Stimulated activated CD8-positive, alpha-beta memory T cell treated with anti-CD3 and anti-CD28 coated beads, Interleukin-7, amount 100 ng/mL, for 48 hours (primary cell): ENCODE measurements at regions not wholly inside any gene's neighbourhood (a gene's known extent, or its start where the extent isn't known, plus 50 kb on each side); places are given as distances from the start of the nearest gene placed in this dataset.
A peak's percentile ranks its signal among the peaks of the same experiment; 100 is the strongest.
"Not testable (repeated sequence)": the region's sequence is repeated elsewhere in the genome, so short reads cannot be mapped to it uniquely, and the experiment has no call there.

Source experiments
- DNase-seq, 2 donors: peaks; one replicate each; pipeline ENCODE4 v3.0.0-alpha.2; 2020; ENCODE audit warnings: low read depth in 1 of 2; ENCODE audit errors: extremely low read depth in 1 of 2

DNA sequence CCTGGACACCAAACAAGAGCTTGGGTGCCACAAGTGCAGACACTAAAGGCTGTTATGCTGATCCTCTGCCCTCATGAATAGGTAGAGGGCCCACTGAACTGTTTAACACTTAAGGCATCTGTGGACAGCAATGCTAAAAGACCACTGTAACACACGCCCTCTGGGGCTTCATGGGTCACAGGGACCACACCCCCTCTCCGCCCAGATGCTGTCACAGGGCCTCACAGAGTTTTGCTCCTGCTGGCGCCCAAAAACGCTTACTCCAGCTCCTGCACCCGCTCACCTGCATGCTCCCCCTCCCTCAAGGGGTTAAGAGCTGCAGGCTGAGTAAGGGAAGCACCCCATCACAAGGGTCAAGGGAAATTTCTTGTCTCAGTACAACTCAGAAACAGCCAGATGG, 141.8 kb upstream of the NUDT4 start:
- DNase-seq, result no peak

DNA sequence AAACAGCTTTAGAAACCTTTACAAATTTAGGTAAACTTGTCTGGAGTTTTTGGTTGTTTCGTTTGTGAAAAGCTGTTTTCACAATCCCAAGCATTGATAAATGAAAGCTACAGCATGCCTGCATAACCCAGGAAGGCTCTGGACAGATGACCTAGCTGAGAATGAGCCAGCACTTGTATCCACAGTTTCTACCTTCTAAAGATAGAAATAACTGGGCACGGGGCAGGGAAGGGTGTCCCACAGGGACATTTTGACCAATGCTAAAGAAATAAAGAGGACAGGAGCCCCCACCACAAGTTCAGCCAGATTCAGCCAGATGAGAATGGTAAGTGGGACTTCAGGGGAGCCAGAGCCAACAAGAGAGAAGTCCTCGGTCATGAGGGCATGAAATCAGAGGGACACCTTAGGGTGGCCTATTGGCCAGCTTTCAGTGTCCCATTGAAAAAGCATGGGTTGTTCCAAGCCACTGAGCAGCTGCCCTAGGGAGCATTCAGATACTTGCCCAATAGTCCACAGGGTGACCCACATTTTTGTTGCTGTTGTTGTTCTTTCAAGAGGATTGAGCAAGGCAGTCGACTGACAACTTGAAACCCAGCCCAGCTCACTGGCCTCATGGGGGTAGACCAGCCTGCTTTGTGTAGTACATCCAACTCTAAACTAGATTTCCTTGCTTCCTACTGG, 140.3 kb upstream of the NUDT4 start:
- no peak for DNase-seq

DNA sequence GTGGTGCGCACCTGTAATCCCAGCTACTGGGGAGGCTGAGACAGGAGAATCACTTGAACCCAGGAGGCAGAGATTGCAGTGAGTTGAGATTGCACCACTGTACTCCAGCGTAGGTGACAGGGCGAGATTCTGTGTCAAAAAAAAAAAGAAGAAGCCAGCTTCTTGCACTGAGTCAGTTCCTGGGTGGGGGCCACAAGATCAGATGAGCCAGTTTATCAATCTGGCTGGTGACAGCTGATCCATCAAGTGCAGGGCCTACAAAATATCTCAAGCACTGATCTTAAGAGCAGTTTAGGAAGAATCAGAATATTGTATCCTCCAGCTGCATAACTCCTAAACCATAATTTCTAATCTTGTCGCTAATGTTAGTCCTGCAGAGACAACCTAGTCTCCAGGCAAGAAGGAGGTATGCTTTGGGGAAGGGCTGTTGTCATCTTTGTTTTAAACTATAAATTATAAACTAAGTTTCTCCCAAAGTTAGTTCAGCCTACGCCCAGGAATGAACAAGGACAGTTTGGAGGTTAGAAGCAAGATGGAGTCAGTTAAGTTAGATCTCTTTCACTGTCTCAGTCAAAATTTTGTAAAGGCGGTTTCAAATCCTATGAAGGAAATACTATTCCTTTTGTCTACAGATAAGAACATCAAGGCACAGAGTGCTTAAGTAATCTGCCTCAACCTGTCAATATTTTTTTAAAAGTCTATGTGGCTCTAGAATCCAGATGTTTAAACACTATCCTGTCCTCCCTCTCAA, 139.0 kb upstream of the NUDT4 start:
- not testable (repeated sequence) for DNase-seq

DNA sequence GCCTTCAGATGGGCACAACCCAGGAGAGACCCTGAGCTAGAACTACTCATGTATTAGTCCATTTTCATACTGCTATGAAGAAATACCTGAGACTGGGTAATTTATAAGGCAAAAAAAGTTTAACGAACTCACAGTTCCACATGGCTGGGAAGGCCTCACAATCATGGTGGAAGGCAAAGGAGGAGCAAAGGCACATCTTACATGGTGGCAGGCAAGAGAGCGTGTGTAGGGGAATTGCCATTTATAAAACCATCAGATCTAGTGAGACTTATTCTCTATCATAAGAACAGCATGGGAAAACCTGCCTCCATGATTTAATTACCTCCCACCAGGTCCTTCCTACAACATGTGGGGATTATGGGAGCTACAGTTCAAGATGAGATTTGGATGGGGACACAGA, 137.9 kb upstream of the NUDT4 start:
- DNase-seq, result not testable (repeated sequence)

DNA sequence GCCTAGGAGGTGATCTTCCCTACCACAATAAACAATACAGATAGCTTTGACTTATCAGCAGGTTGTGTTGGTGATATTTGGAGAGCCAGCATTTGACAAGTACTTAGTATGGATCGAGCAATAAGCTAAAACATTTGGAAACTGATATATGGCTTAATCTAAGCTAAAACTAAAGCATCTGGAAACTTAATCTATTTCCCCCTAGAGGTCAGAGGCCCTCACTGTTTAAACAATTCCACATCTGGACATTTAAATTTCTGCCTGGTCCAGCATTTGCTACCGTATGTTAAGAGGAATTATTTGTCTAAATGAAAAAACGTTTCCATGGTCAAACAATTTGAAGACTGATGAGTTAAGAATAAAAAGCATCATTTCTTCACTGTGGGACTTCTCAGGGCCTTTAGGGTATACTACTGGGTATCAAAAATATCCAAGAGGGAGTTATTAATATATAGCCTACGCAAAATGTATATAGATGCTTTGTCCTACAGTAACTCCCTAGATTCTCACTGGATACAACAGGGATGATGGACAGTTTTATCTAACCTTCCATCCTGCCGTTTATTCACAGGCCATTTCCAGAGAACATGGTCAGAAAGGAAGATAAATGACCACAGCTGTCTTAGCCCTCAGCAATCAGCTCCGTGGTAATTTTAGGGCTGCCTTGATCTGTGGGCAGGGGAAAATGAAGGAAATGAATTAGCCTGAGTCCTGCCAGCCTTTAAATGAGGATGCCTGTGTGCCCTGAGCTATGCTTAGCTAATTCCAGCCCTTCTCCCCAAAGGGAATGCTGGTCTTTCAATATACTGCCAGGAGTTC, 135.4 kb upstream of the NUDT4 start:
- DNase-seq, result no peak

DNA sequence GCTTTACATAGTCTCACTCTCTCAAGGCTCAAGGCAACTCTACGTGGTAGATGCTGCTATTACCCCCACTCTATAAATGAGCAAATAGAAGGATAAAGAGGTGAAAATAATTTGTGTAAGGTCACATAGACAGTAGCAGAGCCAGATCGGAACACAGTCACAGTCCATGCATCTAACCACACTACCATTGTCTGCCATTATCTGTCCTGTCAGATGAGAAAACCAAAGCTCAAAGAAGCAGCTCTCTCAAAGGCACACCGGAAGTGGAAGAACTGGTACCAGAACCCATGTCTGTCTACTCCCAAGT, 134.4 kb upstream of the NUDT4 start:
- DNase-seq, result no peak

DNA sequence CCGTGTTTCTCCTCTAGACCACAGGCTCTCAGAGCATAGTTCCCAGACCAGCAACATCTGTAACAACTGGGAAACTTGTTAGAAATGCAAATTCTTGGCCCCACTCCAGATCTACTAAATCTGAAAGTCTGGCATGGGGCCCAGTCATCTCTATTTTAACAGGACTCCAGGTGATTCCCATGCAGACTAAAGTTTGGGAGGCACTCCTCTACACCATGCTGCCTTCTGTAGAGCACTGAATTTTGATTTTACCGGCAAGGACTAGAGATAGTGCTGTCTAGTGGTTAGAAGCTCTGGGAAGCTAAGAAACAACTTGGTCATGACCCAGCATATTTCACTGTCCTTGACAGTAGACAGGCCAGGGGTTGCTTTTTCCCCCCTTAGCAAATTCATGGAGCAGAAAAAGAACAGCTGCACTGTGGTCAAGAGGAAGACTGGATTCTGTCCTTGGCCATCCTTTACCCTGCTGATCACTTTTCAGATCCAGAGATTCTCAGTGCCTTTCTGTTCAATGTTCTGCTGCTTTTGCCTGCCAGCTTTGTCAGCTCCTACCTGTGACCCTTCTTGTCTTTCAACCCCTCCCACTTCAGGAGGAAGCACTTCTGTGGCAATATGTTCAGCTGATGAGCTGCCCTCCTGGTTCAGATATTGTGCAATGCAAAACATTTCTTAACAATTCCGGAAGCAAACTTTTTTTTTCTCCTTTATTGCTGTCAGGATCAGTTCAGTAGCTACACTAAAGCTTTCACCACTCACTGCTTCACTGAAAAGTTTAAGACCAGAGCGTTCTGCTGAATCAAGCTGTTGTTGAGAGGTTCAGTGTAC, 133.8 kb upstream of the NUDT4 start:
- no peak for DNase-seq

DNA sequence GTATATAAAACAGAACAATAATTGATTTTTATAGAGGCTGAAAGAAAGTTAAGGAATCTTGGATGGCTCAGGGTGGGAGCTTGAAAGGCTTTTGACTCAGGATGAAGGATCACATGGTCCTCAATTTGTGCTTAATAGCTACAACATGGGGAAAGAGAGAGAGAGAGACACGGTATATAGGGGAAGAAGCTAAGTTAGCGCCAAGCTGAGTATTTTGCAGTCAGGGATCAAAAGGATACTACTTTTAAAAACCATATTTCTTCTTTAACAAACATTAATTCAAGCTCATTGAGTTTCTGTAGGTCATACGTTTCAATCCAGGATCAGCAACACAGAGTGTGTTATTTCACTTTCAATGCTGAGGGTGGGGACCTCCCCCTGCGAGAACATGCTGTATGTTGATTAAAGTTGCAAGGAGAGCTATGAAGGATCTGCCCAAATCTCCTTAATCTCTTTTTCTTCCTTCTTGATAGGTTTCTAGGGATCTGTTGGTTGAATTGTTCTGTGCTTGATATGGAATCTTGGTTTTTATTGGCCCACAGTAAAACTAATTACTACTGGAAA, 133.1 kb upstream of the NUDT4 start:
- peak in 1 of 2 donors; percentile 15 for DNase-seq

DNA sequence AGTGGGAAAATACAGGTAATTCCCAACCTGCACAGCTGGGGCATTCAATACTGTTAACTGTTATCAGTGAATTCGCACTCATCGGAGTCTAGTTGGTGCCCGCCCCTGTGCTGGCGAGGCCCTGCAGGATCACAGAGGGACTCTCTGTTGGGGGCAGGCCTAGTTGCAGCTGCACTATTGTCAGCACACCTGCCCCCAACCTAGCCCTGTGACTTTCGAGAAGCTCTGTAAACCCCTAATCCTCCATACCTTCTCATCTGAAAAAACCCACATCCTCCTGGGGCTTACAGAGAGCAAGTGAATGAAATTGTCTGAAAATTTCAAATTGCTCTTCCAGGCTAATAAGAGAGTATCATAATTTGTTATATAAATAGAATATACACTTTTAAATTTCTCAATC, 132.2 kb upstream of the NUDT4 start:
- peak in 1 of 2 donors; percentile 28 for DNase-seq

DNA sequence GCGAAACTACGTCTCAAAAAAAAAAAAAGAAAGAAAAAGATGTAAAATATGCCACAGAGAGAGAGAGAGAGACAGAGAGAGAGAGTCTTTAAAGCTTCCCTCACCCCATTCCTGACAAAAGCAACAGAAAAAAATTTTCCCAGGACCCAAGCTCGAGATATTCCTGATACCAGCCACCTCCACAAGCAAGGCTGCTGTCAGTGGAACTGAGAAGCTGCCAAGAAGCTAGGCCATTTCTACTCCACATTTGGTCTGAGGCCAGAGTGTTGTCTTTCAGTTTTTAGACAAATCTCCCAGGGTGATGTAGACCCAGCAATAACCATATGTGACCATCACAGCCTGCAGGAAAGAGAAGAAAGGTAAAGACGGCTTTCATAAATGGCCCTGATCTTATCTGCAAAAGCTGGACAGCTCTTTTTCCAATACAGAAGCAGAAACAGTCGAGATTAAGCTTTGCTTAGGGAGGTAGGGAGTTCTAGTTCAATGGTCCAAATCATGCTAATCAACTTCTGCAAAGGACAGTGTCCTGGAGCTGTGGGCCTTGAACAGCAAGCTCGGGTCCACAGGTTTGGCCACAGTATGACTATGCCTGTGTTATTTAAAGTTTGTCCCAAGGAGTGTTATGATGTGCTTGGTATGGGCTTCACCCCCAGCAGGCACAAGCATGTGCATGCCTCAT, 130.3 kb upstream of the NUDT4 start:
- DNase-seq, result no peak

DNA sequence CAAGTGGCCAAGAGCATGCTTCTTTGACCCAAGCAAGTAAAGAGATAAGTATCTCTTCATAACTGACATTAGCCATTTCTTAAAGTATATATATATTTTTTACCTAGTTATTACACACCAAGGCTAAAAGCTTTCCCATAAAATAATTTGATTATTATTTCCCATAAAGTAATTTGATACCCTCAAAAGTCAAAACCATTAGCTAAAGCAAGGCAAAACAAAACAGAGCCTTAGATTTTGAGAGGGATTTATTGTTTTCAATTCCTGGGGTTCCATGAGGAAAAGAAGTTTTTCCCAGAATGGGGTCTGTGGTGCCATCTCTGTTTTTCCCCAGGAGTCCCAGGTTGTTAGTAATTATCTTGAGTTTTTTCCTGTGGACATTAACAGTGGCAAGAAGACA, 125.5 kb upstream of the NUDT4 start:
- DNase-seq, result no peak

DNA sequence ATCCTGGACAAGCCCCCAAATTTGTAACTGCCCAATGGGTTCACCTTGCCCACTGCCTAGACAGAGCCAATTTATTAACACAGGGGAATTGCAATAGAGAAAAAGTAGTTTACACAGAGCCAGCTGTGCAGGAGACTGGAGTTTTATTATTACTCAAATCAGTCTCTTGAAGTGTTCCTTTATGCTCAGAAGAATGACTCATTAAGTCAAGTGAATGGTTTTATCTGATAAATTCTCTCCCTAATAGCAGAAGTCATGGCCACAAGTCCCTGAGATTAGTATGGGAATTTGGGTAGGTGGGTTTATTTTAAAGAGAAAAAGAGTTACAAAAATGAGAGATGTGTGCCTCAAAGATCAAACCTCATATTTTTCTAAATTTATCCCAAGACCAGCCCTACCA, 122.8 kb upstream of the NUDT4 start:
- no peak for DNase-seq

DNA sequence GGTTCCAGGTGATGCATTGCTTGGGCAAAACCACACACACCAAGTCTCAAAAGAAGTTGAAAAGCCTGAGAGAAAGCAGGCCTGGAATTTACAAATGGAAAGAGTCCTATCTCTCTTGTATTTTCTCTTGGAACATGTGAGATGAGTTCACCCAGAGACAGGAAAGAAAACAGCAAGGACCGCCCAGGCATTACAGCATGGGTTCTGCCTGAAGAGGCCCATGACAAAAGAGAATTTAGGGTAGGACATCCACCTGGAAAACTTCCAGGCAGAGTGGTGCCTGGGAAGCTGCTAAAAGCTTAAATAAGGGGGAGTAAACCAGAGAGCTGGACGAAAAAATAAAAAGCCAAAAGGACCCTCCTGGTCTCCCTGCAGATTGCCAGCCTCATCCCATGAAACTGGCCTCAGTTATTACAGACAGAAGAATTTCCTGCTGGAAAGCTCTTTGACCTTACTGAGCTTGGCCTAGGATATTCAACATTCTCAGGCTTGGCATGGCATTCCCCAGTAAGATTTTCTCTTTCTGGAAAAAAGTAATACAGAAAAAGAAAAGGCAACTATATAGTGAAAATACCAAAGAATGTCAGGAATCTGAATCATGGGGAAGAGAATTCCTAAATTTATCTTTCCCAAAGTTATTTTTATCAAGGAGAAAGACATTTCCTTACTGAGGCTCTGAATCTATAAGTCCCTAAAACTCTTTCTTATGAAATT, 121.3 kb upstream of the NUDT4 start:
- no peak for DNase-seq

DNA sequence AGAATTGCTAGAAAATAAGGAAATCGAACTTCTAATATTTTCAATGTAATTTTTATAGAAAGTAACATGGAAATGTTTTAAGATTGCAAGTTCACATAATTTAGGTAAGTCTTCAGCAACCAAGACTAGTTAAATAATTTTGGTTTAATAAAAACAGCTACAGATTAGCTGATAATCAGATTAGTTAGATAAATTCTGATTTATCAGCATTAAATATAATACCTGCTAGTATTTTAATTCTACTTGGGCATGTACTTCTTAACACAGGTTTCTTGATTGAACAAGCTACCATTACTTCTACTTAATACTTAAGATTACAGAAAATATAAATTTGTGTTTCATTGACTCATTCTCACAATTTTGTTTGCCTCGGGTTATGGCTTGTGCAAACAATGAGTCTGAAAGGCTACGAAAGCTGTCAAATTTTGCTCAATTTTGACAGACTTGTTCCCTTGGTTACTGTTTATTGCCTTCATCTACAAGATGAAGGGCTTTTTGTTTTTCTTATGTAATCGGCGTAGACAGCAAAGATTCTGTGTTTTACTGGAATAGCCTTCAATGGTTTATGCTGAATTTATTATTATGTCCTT, 116.1 kb upstream of the NUDT4 start:
- no peak for DNase-seq

DNA sequence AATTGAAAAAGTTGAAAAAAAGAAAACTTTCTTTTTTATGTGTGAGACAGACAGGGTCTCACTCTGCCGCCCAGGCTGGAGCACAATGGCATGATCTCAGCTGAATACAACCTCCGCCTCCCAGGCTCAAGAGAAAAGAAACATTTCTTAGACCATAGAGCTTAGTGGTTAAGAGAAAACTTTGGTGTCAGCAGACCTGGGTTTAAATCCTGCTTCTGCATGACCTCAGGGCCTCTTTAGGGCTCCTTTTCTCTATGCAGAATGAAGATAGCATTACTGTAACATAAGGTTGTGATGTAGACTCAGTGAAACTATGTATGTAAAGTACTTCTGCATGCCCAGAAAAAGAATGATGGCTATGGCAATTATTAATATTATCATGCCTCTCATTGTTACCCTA, 104.7 kb upstream of the NUDT4 start:
- DNase-seq, result no peak

DNA sequence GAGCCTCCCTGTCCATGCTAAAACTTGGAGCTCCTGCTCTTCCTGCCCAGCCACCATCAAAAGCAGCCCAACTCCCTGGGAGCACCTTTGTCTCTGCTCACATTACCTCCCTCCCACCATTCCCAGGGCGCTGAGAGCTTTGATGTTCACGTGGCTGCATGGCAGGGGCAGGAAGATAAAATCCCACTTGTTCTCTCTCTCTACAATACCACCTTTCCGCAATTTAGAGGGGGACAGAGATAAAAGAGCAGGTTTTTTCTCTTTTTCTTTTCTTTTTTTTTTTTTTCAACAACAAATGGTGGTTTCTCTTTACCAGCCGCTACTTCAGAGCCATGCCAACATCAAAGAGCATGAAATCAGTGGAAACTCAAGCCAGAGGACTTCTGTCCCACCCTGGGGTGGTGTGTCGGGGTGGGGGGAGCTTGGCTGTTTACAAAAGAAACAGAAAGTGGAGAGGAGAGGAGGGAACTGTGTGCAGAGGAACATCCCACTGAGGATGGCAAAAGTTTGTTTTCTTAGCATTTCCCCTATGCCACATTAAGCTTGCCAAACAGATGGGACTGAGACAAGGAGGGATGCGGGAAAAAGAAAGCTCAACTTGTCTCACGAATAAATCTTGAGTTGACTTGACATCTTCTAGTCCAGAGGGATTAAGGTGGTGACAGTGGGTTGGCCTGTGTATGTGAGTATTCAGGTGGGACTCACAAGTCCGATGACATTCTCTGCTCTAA, 103.7 kb upstream of the NUDT4 start:
- no peak for DNase-seq

DNA sequence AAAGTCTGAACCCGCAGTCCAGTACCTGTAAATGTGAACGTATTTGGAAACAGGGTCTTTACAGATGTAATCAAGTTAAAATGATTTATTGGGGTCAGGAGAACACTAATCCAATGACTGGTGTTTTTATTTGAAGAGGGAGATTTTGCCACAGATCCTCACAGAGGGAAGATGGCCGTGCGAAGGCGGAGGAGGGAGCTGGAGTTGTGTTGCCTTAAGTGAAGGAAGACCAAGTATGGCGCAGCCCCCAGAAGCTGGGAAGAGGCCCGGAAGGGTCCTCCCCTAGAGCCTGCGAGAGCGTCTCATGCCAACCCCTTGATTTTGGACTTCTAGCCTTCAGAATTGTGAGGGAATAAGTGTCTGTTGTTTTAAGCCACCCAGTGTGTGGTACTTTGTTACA, 102.8 kb upstream of the NUDT4 start:
- DNase-seq, result no peak

DNA sequence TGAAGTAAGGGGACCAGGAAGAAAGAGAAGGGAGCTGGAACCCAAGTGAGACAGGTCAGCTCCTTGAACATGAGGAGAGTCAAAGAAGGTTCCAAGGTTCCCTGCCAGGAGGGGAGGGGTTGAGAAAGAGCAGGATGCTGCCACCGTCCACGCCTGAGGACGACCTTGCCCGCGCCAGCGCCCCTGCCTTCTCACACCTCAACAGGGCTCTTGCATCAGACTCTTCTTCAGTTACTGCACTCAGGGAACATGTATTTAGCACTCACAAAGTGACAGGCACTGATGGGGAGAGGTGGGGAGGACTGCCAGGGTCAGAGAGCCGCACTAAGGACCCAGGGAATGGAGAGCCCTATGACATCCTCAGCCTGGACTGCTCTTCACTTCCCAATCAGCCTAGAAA, 102.1 kb upstream of the NUDT4 start:
- DNase-seq, result no peak
